ENCODE measurements at regions not wholly inside any gene's neighbourhood (a gene's known extent, or its start where the extent isn't known, plus 50 kb on each side); places are given as distances from the start of the nearest gene placed in this dataset.
"Not testable (repeated sequence)": the region's sequence is repeated elsewhere in the genome, so short reads cannot be mapped to it uniquely, and the experiment has no call there.

DNA sequence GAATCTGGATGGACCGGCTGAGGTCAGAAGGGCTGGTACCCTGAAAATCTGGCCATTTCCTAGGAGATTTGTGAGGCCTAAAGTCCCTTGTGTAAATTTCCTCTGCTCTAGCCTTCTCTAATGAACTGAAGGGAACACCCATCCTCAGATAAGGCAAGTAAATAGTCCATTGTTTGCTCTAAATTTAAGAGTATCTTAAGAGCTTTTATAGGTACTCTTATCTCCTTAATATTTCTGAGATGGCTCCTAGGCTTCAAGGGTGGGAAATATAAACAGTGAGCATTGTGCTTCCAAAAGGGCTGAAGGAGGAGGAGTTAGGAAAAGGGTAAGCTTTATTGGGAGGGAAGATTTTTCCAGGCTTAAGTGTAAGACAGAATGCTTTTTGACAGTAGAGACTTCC is 148.7 kb upstream of the EDNRB start:
- no peak for DNase-seq

DNA sequence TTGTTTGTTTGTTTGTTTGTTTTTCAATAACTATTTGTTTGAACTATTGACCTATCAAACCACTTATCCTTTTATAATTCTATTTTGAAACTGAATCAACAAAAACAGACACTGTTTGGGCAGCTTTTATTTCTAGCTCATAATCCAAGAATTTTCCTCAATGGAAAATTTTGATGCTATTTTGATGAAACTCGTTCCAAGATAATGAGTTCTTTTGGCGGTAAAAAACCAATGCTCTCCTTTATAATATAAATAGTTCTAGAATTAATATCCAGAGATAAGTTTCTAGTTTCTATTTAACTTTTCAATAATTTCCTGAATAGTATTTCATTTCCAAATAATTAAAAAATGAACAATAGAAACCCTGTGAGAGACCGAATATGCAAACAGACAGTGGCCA is 146.5 kb upstream of the EDNRB start:
- DNase-seq, result no peak

DNA sequence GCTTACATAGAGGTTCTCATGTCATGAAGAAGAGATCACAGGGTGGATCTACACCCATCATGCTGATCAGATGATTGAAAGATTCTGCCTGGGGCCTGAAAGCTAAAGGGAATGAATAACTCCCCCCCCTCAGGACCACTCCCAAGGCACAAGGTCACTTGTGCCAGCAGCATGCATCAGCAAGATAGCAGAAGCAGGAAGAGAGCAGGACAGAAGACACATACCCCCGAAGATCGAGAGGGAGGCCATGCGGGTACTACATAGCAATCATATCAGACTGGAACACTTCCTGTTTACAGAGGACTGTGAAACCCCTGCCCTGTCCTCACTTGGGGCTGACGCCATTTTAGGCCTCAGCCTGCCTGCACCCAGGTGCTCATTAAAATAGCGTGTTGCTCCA is 143.2 kb upstream of the EDNRB start:
- no peak for DNase-seq

DNA sequence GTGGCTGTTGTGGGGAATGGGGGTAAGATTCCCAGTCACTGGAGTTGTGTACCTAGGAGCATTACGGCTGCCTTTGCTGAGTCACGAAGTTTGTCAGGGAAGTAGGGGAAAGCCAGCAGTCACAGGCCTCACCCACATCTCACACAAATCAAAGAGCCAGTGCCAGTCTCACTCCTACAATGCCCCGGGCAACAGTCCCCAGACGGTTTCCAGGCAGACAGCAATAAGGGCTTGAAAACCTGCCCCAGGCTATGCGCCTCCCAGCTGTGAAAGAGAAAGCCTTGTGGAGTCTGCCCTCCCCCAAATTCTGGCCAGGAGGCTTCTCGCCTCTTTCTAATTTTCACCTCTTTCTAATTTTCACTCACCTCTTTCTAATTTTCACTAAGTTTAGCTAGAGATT is 142.3 kb upstream of the EDNRB start:
- no peak for DNase-seq

DNA sequence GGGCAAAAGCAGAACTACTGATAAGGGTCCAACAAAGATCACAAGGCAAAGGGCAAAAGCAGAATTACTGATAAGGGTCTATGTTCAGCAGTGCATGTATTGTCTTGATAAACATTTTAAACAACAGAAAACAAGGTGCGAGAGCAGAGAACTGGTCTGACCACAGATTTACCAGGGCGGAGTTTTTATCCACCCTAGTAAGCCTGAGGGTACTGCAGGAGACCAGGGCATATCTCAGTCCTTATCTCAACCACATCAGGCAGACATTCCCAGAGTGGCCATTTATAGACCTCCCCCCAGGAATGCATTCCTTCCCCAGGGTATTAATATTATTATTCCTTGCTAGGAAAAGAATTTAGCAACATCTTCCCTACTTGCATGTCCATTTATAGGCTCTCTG is 138.2 kb upstream of the EDNRB start:
- not testable (repeated sequence) for DNase-seq

DNA sequence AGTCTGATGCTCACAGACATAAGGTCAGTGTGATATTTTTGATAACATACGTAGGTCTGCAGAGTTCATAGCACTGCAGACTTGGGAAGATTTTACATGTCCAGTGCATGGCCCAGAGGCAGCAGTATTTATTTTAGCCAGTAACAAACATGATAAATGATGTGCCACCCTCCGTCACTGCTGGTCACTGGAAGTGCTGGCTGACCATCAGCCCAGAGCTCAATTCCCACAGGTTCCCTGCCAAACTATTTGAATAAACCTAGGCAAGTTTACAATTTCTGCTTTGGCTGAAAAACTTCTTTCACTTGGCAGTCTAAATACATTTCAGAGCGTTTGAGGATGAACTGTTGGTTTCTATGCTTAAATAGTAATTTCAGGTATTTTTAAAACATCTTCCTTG is 135.5 kb upstream of the EDNRB start:
- no peak for DNase-seq

DNA sequence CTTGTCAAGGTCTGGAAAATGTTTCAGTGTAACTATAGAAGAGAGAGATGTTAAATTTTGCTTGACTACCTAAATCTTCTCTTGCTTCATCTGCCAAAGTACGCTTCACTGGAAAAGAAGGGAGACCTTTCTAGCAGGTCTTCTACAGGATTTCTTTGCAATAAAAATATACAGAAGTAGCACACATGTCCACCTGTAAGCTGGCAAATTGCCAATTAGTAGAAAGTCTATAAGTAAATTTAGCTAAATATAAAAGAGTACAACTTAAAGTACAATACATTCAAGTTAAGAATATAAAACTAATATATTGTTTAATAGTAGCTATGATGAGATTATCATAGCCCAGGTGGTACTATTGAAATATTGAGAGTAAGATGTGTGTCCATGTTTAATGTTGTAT is 128.5 kb upstream of the EDNRB start:
- no peak for DNase-seq

DNA sequence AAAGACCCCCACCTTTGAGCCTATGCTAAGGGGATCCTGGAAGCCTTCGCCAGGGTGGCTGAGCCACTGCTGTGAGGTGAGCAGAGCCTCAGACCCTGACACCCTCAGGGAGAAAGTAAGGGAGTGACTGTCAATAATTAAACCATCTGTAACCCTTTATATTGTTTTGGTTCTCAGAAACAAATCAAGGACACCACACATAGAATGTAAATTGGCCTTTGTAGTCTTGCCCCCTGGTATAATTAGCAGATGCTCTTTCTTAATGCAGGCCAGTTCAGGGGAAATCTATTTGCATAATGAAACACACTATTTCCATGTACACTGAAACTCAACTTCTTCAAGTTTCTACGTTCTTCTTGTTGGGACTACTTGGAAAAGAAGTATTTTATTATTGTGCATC is 127.7 kb upstream of the EDNRB start:
- no peak for DNase-seq

DNA sequence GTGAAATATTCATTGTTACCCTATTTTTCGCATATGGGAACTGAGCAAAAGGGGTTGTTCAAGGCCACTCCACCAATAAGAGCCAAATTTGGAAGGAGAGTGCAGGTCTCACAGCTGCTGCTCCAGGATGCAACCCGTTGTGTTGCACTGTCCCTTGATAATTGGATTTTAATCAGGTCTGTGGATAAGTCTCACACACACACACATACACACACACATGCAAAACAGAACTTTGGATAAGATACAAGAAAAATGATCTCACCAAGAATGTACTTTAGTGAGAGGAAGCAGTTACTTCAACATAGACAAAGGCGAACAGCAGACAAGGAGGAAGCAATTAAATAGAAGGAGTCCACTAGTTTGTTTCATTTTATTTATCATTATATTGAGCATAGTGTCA is 127.3 kb upstream of the EDNRB start:
- no peak for DNase-seq

DNA sequence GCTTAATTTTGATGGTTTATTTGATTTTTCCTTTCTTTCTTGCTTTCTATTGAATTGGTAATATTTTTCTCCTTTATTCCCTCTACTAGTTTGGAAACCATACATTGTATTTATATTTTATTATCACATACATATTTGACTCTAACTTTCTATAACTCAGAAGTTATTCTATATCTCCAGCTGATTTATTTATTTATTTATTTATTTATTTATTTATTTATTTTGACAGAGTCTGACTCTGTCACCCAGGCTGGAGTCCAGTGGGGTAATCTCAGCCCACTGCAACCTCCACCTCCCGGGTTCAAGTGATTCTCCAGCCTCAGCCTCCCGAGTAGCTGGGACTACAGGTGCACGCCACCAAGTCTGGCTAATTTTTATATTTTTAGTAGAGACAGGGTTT is 122.7 kb upstream of the EDNRB start:
- not testable (repeated sequence) for DNase-seq

DNA sequence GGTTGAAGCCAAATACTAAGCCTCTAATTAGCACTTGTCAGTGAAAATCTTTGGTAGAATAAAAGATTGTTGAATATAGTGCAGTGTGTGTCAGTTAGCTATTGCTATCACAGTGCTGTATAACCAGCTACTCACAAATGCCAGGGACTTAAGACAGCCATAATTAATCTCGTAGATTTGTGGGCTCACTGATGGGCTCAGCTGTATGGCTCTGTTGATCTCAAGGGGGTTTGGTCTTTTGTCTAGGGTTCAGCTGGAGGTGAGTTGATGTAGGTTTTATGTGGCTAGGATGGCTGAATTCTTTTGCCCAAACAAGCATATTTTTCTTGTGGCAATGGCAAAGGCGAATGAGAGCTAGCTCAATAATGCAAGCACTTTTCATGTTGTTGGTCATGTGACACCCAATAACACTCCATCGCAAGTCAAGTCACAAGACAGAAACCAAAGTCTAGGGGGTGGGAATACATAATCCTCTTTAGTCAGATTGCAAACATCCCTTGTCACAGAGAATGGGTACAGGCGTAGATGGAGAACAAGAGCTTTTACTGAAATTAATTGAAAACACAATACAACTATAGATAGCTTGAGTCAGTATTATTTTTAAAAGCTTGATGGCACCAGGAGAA is 121.7 kb upstream of the EDNRB start:
- DNase-seq, result no peak

DNA sequence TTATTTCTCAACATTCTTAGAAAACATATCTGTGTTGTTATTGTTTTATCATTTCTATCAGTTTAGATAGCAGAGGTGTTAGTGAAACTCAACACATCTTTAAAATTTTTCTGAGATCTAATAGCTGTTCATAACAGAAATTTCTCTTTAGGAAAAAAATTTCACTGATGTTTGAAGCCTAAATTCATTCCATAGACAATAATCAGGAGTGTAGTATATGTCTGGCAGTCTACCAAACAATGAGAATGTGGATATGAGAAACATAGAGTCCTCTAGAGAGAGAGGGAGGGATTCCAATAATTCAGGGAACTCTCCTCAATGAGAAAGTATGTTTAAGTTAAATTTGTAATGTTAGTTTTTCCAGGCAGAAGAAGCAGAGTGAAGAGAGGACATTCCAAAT is 118.2 kb upstream of the EDNRB start:
- no peak for DNase-seq

DNA sequence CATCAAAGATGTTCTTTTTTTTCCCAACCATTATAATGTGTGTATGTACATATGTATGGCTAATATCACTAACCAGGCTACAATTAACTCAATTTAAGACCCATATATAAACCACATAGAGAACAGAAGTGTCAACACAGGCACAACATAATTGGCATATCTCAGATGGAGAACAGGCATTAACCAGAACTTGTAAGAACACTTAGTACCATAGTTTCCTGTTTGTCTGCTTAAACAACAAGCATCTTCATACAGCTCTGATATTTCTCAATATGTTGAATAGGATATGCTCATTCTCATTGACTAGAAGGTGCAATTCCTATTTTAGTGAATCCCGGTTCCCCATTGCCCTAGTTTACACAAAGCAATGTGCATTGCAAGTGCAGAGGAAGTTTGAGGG is 116.9 kb upstream of the EDNRB start:
- DNase-seq, result no peak

DNA sequence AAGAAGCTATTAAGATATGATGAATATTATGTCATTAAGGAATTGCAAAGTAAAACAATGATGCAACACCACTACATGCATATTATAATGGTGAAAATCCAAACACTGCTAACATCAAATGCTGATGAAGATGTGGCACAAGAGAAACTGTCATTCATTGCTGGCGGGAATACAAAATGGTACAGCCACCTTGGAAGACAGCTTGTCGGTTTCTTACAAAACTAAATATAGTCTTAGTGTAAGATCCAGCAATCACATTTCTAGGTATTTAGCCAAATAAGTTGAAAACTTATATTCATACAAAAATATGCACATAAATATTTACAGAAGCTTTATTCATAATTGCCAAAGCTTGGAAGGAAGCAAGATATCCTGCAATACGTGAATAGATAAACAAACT is 114.9 kb upstream of the EDNRB start:
- no peak for DNase-seq

DNA sequence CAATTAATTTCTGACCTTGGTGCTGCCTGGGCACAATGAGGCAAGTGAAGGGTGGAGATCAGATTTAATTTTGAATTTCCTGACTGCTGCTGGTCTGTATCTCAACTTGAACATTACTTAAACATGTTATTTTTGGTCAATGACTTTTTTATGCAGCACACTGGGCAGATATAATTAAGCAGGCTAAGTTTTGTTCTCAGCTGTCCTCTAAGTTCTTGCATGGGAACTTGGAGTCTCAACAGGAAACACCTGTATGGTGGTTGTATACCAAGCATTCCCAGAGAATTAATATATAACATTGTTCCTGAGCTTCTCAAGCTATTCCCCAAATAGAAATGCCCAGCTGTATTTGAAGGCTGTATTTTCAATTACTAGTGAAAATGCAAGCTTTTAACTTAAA is 113.5 kb upstream of the EDNRB start:
- no peak for DNase-seq

DNA sequence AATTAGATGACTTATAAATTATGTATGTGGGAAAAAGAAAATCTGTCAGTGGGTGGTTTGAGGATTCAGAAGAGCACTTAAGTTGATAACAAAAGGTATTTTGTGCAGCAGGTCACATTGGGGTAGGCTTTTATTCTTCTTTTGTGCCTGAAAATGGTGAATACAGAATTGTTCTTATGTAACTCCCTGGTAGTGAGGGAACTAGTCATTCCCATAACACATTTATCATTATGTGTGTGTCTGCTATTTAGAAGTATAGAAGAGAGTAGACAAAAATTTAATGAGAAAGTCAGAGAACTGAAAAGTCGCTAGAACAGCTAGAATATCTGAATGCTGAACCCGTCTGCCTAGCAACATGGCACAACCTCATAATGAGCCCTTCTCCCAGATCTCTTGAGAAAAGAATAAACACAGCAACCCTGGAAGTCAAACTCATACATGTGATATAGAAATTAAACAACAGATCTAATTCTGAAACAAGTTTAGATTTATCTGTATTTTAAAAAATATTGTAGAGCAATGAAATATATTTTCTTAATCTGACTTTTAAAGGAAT is 111.8 kb upstream of the EDNRB start:
- DNase-seq, result no peak

DNA sequence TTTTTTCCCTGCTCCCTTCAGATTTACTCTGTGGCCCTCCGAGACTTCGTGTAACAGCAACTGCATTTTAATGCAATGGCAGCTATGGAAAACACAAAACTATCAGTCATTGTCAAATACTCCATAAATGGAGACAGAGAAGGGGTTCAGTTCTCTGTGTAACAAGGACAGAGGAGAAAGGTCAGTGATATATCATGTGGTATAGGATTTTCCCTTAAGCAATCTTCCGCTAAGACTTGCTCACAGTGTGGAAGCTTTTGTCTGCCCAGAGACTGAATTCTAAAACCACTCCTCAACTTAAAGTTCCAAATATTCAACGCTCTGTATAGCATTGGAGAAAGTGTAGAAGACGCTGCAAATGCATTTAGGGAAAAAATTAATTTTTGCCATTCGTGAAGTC is 111.3 kb upstream of the EDNRB start:
- DNase-seq, result no peak

DNA sequence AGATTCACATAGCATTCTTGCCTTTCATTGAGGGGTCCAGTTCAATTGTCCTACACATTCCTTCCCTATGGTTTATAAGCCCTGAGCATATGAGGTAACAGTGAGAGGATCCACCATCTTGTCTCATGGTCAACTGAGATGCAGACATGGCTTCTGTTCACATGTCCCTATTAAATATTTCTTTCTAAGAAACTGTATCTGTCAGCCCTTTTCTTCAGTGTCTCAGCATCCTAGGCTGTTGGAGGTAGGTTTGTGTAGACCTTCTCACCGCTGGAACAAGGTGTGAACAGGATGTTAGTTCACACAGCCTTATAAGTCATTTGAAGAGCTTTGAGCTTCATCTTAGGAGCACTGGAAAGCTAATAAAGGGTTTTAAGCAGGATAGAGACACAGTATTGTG is 110.3 kb upstream of the EDNRB start:
- no peak for DNase-seq

DNA sequence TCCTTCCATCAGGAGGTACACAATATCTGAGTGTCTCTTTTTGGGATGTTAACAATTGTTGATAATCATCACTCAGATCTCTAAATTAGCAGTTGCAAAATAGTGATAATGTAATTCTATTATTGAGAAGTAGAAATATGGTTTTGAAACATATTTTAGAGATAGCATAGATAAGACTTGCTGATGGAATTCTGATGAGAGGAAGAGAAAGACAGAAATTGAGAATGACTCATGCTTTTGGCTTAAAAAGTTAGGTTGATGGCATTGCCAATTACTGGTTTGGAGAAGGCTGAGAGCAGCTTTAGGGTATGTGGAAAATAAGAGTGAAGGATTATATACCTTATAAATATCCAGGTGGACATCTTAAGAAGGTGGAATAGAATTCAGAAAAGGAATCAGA is 106.4 kb upstream of the EDNRB start:
- no peak for DNase-seq

DNA sequence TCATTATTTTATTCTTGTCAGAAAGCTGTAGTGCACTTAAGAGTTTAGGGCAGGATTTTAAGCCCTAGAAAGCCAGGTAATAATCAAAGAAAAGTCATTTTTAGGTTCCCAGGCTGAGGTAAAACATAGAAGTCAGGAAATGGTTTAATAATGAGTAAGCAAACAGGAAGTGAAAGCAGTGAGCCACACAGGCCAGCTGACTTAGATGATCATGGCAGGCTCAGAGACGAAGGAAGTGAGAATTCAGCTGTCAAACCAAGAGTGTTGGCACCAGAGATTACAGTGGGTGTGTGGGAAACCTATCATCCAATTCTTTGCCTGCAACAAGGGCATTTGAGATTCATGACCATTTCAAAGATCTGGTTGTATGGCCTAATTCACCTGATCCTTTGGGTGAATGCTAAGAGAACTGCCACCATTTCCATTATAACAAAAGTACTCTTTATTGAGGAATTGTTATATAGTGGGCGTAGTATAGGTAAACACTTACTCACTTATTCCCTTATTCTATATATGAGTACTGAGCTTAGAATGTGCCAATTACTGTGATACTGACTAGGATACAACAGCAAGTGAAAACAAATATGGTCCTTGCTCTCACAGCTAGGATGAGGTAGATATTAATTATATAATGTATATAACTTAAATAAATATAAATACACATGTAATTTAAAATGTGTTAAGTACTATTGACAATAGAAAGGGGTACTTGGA is 103.7 kb upstream of the EDNRB start:
- DNase-seq, result peak; percentile 28

DNA sequence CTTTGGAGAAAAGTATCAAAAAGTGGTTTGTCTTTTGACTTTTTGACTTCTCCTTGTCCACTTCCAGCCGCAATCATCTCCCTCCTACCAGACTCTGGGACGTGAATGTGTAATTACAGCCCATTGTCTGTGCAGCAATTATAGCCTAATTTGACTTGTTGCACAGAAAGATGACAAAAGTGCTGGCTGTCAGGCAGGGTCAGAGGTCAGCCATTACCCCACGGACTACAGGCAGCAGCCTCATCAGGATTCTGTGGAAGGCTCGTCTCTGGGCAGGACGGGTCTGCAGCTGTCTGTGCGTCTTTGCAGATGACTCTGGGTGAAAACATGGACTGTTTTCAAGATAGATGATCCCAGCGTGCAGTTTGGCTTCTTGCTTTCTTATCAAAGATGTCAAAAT is 102.2 kb upstream of the EDNRB start:
- no peak for DNase-seq

DNA sequence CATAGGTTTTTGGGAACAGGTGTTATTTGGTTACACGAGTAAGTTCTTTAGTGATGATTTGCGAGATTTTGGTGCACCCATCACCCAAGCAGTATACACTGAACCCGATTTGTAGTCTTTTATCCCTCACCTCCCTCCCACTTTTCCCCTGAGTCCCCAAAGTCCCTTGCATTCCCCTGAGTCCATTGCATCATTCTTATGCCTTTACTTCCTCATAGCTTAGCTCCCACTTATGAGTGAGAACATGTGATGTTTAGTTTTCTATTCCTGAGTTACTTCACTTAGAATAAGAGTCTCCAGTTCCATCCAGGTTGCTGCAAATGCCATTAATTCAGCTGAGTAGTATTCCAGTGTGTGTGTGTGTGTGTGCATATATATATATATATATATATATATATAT is 97.2 kb upstream of the EDNRB start:
- DNase-seq, result no peak

DNA sequence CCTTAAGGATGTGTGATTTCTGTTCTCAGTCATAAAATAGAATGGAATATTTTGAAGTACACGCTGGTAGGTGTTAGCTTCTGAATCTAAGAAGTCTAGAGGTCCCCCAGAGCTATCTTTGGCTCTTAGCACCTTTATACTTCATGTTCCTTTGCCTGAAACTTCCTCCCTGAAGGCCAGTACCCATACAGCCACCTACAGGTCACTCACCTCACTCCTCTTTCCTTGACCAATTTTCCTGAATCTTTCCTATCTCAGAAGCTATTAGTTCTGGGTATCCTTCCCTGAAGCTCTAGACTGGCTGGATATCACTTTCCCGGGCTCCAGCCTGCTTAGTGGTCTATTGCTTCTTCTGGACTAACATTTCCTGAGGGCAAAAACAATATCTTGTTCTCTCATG is 93.4 kb upstream of the EDNRB start:
- DNase-seq, result no peak

DNA sequence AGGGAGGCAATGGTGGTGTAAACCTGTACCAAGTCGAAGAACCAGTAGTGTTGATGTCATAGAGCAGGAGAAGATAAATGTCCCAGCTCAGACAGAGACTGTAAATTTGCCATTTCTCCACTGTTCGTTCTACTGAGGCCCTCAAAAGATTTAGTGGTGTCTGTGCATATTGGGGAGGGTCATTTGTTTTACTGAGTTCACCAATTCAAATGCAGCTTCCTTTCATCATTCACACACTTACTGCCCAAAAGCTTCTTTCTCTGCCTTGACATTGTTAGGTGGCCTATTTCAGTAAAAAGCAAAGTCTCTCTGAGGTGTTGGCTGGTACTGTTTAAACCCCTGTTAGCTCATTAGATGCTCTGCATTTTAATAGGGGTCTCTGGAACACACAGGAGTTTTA is 86.2 kb upstream of the EDNRB start:
- no peak for DNase-seq

DNA sequence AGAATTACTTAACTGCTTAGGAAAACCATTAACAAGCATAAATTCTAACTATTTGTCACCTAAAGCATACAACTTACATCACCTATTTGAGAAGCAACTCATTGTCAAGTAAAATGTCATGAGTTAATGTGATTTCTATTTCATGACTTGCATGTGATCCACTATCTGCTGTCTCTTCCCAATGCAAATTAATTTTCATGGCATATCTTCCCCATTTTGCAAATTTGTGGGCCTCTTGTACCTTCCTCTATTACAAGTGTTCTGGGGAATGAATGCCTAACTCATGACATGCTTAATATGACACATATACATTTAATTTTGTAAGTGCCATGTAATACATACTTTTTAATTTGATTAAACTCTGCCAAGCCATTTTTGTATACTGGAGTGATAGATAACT is 81.1 kb upstream of the EDNRB start:
- no peak for DNase-seq
